Esophagus muscularis mucosa (tissue), 3 donors: ENCODE measurements at regions not wholly inside any gene's neighbourhood (a gene's known extent, or its start where the extent isn't known, plus 50 kb on each side); places are given as distances from the start of the nearest gene placed in this dataset.

ENCODE experiments used
- POLR2A ChIP-seq: fragments of 450-650 bp; IDR thresholded peaks from one replicate; pipeline ENCODE4 v1.6.1; 2017; ENCODE audit warnings: antibody characterized with exemption, moderate library complexity, mild to moderate bottlenecking, low read depth
- POLR2AphosphoS5 ChIP-seq, 2 donors: sonication (generic); formaldehyde crosslinking; IDR thresholded peaks; one replicate each; pipeline ENCODE4 v1.6.1; 2017; ENCODE audit warnings: antibody characterized with exemption in 2 of 2
- TF ChIP-seq, protein P1 (sequence below), 3 experiments: fragments of 200-600 bp in 2 of 3; fragments of 450-650 bp in 1 of 3; sonication (generic) in 2 of 3; IDR thresholded peaks; one replicate each; pipeline ENCODE4 v1.5.1; 2017 to 2019; ENCODE audit warnings: antibody characterized with exemption in 3 of 3, mild to moderate bottlenecking in 2 of 3, moderate library complexity in 1 of 3

DNA sequence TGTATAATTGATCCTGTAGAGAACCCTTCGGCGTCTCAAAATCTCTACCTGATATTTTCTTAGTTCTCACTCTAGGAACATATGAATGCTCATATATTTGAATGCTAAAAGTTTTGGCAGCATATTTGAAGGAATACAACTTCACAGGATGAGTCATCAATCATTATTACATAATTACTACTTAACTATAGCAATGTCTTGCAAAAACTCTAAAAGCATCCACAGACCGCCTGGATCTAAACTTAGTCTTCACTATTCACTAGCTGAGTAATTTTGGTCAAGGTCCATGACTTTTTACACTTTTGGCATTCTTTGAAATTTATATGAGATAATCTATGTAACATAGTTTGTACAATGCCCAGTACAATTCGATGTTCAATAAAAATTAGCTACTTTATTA, 194.7 kb downstream of the DTHD1 start:
- TF ChIP-seq, protein P1, sequence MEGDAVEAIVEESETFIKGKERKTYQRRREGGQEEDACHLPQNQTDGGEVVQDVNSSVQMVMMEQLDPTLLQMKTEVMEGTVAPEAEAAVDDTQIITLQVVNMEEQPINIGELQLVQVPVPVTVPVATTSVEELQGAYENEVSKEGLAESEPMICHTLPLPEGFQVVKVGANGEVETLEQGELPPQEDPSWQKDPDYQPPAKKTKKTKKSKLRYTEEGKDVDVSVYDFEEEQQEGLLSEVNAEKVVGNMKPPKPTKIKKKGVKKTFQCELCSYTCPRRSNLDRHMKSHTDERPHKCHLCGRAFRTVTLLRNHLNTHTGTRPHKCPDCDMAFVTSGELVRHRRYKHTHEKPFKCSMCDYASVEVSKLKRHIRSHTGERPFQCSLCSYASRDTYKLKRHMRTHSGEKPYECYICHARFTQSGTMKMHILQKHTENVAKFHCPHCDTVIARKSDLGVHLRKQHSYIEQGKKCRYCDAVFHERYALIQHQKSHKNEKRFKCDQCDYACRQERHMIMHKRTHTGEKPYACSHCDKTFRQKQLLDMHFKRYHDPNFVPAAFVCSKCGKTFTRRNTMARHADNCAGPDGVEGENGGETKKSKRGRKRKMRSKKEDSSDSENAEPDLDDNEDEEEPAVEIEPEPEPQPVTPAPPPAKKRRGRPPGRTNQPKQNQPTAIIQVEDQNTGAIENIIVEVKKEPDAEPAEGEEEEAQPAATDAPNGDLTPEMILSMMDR (IDR thresholded peaks at IDR 0.05), result no peak
- TF ChIP-seq POLR2AphosphoS5 (IDR thresholded peaks at IDR 0.05) (no peak), POLR2A (no peak)
